HG03378 (cell line): ENCODE measurements at regions not wholly inside any gene's neighbourhood (a gene's known extent, or its start where the extent isn't known, plus 50 kb on each side); places are given as distances from the start of the nearest gene placed in this dataset.
"Not testable (repeated sequence)": the region's sequence is repeated elsewhere in the genome, so short reads cannot be mapped to it uniquely, and the experiment has no call there.

ENCODE experiments used
- ATAC-seq: cut with Tn5 transposase; IDR thresholded peaks from one replicate; pipeline ENCODE4 v1.9.1; 2021; ENCODE audit warnings: mild to moderate bottlenecking, moderate library complexity; ENCODE audit not compliant: unreplicated experiment

DNA sequence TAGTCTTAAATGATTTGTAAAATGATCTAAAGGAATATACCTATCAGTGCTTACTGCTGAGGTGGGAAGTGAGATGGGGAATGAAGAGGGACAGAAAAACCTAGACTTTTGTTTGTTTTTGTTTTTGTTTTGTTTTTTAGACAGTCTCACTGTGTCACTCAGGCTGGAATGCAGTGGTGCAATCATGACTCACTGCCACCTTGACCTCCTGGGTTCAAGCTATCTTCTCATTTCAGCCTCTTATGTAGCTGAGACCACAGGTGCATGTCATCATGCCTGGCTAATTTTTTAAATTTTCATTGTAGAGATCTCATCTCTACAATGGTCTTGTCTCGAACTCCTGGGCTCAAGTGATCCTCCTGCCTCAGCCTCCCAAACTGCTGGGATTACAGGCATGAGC is 116.4 kb upstream of the SEM1 start:
- no peak for ATAC-seq

DNA sequence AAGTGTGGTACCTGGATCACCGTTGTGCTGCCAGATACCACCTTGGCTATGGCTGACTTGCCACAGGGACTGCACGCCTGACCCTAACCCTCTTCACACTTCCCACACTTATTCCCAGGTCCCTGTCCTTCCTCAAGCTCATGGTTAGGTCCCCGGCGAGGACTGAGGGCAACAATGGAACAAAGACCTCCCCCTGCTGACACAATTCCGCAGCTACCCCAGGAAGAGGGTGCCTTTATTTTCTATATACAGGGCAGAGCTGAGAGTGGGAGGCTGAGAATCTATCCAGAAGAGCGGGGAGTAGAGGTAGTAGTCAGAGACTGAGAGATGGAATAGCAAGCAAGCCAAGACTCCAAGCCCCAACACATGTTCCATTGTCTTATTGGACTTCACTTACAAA is 118.1 kb upstream of the SEM1 start:
- no peak for ATAC-seq

DNA sequence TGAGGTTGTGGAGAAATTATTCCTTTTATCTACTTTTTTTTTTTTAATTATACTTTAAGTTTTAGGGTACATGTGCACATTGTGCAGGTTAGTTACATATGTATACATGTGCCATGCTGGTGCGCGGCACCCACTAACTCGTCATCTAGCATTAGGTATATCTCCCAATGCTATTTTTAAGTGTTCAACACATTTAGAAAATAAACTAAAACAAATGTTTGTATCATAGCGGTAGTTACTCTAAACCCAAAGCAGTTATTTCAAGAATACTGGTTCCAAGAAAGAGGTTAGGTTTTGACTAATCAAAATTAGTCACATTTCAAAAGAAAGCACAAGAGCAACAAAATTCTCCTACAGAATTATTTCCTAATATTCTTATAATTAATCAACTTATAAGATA is 119.5 kb upstream of the SEM1 start:
- not testable (repeated sequence) for ATAC-seq

DNA sequence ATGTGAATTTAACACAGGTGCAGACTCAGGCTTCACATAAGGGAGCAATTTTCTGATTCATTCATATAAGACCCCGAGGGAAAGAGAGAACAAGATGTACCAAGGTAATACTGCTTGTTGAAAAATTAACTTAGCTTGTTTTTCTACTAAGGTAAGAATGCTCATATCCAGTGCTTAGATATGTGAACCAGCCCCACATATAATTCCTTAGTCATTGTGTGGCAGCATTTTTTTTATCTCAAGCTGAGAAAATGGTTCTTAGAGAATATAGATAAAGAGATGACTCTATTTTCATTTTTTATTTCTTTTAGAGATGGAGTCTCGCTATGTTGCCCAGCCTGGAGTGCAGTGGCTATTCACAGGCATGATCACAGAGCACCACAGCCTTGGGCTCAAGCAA is 121.8 kb upstream of the SEM1 start:
- no peak for ATAC-seq

DNA sequence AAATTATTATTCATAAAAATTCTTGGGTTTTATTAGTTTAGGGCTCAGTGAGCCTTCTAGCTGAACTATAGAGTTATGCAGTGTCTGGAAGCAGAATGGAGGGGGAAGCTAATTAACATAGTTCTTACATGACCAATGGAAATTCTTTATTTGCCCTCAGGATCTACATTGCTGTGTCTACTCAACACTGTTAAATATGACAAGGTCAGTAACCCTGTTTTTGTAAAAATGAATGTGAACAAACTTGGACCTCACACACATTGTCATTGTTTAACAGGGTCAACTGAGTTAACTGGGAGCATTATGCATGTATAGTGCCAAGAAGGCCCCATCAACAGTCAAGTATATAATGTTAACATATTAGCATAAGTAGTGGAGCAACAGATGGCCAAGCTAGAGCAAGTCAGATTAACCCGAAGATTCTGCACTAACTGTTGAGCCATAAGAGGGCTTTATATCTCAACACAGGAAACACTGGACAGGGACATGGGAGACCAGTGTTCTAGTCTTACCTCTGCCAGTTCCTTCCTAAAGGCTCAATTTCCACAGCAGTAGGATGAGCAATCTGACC is 122.5 kb upstream of the SEM1 start:
- no peak for ATAC-seq

DNA sequence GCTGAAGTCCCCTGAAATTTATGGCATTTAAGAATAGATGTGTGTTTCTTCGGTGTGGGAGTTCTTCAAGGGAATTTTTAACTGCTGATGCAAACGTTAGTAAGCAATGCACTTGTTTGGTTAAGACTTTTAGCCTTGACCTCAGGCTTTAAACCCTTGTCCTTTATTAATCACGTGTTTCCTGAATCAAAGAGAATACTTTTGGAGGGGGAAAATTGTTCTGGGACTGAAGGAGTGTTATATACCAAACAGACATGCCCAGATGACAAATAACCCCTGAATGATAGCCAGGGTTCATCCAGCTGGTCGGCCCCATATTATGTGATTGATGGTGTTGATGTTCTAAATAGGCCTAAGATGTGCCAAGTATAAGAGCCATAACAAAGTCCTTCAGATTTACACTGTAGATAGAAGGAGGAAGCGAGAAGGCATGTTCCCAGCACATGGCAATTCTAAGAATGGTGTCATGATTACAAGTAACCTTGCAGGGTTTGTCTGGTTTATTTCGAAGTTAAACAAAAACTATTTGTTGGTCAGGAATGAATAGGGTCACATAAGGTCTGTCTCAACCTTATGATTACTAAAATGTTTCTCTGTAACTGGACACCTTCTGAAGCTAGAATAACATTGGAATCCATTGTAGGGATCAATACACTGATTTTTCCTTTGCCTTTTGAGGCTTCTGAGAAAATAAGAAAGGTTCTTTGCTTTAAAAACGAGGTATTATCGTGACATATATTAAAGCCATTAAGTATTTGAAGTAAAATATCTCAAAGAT is 124.2 kb upstream of the SEM1 start:
- no peak for ATAC-seq

DNA sequence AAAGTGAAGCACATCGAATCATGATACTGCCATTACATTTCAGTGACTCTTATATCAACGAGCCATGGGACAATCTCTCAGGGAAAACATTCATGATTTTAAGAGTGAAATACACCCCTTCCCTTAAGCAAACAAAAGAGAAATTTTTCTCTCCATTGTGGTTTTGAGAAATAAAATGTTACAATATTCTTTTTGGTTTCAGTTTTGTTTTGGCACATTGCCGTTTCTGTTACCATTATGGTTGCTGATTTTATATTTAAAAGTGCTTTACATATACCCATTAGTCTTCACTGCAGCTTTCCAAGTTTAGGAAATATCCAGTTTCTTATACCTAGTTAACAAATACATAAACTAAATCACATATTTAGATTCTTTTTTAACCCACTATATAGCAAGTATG is 126.8 kb upstream of the SEM1 start:
- ATAC-seq, result no peak

DNA sequence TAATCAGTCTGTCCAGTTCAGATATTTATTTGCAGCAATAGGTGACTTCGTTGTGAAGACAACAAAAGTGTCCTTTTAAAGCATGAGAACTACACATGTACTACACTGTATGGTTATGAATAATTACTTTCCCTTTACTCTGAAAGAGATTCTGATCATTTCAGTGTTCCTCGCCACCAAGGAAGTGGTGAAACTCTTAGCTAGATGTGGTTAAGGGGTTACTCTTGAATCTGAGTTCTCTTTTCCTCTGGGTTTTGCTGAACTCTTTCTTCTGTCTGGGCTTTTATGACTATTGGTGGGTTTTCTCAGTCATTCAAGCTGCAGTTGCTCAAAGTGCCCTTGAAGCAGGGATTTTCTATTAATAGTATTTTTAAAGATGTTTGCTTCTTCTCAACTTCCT is 127.9 kb upstream of the SEM1 start:
- ATAC-seq, result peak; percentile 99

DNA sequence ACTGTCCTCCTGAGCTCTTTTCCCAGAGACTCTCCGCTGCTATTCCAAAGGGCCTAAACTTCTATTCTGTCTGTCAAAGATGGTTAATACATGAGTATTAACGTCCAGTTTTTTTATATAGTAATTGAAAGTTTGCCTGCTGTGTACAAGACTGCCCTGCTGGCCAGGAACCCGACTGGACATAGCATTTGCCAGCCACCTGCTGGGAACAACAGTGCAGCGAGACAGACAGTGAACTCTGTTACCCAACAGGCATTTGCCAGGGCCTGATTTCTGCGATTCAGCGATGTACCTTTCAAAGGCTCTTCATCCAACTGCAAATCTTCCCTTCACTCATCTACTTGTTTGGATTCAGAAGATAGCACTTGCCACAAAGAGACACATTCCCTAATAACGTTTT is 128.8 kb upstream of the SEM1 start:
- no peak for ATAC-seq

DNA sequence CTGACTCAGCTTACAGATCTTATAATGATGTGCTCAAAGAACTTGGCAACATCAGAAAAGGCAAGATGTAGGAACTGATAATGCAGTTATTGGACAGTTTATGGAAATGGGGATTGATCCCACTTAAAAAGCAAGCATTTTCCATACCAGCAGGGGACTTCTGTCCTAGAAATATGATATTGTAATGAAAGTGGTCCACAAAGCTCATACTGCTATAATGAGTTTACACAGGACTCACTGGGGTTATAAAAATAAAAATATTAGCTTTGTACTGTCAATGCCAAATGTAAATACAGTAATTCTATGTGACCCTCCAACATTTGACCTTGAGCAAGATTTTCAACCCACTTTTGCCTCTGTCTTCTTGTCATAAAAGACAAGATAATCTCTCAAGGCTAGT is 145.5 kb upstream of the SEM1 start:
- ATAC-seq, result no peak

DNA sequence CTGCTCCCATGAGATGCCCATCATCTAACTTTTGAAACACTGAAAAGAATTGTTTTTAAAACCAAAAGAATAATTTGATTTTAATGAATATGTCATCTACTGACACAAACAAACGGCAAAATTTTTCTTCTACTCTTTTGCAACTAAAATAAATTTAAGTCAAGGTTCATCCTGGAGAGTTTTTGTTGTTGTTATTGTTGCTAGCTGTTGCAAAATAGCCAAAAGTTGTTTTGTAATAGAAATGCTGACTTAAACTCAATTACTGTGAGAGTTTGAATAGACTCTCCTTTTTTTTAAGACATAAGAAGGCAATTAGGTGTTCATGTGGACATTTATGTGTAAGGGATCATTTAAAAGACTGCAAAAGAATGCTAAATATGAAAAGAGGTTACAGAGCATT is 146.0 kb upstream of the SEM1 start:
- no peak for ATAC-seq

DNA sequence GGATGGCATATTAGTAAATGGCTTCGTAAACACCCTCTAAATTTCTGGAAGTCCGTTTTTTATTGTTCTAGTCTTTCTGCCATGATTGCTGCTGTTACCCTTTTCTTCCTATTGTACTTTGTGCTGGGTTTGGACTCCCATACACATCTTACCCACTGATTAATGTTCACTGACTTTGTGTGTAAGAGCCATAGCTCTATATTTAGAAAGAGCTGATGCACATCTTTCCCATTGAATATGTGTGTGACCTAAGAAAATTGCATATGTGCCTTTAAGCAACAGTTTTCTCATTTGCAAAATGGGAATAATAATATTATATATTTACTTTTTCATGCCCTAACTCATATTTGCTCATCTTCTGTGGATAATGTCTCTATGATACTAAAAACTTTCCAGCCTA is 135.8 kb upstream of the DLX6 start:
- no peak for ATAC-seq

DNA sequence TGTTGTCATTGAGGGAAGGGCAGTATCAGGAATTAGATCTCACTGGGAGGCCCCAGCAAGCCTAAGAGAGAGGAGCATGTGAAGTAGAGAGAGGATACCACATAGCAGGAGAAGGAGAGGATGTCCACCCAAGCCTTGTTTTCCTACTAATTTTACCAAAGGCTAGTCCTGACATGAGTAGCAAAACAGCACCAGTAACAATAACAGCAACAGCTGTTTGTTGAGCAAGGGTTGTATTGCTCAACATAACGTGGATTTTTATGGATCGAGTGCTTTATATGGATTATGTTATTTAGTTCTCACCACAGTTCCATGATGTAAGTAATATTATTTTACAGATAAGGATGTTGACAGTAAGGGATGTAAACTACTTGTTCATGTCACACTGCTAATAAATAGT is 135.2 kb upstream of the DLX6 start:
- no peak for ATAC-seq

DNA sequence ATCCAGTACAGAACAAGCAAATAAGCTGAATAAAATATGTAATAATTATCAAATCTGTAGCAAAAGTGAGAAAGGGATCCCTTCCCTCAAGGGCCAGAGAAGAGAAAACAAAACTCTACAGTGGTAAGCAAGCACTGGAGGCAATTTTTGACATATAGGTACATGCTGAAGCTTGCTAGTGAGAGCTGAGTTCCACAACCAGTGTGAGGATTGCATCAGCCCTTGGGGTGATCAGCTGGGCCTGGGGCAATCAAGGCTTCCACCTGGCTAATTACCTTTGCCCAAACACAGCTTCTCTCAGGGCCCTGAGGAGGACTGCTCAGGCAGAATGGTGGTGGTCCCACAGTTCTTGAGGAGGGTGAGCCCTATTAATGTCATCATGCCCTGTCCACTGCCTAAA is 134.4 kb upstream of the DLX6 start:
- ATAC-seq, result no peak

DNA sequence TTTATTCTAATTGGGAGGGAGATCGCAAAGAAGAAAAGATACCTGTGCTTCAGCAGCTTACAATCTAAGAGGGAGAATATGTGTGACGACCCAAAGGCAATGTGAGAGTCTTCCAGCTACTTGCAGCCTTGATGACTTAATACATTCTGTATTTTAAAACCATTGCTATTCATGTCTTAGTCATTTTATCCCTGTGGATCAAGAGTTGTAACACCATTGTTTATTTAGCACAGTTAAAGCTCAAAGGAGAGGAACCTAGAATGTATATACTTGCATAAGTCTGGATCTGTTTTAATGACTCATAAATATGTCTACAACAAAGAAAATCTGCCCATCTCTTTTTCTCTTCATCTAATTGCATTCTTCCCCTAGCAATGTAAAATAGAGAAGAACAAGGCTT is 117.9 kb upstream of the DLX6 start:
- no peak for ATAC-seq

DNA sequence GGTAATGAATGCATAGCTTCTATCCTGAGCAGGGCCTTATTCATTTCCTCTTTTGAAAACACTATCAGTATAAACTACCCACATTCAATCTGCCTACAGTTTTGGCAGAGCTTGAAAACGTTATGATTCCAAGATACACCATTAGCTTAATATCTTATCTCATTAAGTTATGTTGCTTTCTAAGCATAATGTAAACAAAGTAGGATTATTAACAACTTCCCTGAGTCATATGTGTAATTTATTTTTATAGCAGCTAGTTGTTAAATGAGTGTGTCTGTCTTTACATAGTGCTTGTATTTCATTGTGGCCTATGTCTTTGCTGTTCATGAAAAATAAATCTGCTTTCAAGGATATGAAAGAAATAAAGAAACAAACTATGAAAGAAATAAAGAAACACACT is 106.2 kb upstream of the DLX6 start:
- no peak for ATAC-seq

DNA sequence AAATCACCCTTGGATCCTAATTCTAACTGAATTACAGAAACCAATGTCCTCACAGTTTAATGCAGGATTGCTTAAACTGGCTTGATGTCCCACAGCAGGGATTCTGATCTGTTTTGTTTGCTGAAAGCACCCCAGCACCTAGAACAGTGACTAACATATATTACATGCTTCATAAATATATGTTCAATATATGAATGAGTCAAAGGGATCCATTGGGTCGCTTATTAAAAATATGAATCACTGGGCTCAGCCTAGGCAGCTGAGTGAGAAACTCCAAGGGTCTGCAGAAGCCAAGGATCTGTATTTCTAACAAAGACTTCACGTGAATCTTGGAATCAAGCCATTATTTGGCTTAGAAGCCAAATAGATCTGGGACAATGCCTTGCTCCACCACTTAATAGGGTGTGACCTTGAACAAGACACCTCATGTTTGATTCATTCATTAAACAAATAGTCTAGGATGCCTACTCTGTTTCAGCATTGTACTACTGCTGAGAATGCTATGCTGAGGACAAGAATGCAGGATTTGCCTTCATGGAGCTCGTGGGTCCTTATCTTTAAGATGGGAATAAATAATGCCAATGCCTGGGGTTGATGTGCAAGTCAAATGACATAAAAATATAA is 103.4 kb upstream of the DLX6 start:
- ATAC-seq, result no peak

DNA sequence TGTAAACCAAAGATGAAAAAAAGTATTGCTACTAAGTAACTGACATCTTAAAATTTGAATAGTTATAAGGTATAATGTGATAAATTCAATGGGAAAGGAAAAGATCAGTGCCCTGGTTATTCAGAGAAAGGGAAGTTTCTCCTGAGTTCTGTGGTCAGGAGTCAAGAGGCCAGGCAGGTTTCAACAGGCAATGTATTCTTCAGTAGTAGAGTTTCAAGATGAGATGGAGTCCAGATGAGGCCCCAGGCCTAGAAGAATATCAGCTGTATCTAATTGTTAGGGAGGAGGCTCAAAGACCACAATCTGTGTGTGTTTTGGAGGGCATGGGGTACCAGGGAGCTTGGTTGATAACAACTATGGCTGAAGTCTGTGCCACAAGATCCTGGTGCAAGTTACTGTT is 101.4 kb upstream of the DLX6 start:
- no peak for ATAC-seq

DNA sequence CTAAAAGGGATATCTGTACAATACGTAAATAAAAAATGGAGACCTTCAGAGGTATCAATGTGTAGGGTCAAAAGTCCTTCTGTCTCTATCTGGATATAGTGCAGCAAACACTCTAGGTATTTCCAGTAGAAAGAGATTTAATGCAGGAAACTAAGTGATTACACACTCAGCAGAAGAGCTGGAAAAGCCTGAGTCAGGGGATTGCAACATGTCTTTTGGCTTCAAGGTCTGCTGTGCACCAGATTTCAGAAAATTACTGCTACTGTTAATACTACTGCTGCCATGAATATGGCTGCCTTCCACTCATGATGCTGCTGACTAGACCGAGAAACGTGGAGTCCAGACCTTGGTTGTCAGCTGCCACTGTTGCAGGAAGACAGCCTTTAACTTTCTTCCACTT is 94.9 kb upstream of the DLX6 start:
- no peak for ATAC-seq

DNA sequence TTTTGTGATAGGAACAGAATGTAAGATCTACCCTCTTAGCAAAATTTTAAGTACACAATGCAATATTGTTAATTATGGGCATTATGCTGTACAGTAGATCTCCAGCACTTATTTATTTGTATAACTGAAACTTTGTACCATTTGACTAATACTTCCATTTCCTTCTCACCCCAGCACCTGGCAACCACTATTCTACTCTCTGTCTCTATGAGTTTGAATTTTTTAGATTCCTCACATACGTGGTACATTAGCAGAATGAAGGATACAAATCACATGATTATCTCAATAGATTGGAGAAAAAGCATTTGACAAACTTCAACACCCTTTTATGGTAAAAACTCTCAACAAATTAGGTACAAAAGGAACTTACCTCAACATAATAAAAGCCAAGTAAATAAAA is 90.3 kb upstream of the DLX6 start:
- no peak for ATAC-seq

DNA sequence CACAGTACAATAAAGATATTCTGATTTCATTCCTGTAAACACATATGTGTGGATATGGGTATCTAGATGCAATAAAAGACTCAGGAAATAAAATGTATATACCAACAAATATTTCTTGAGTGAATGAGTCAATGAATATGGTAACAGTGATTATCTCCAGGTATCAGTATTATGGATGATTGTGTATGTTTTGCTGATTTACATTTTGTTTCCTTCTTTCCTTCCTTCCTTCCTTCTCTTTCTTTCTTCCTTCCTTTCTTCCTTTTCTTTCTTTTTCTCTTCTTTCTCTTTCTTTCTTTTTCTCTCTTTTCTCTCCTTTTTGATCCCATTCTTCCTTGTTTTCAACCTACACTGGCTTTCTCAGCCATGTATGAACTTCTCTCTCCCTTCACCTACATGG is 85.3 kb upstream of the DLX6 start:
- ATAC-seq, result no peak

DNA sequence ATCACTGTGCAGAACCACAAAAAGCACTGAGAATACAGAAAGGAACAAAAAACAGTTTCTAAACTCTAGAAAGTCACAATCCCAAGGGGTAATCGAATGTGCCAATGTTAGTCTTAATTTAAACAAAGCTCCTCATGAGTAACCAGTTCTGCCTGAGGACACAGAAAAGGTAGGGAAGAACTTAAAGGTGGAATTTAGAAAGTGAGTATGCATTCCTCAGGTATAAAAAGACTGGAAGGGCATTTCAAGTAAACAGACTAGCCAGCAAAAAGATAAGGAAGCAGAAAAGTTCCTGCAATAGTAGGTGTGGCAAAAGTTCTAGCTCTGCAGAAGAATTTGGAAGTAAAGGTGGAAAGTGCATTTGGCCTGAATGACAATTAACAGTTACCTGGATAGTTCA is 84.6 kb upstream of the DLX6 start:
- no peak for ATAC-seq

DNA sequence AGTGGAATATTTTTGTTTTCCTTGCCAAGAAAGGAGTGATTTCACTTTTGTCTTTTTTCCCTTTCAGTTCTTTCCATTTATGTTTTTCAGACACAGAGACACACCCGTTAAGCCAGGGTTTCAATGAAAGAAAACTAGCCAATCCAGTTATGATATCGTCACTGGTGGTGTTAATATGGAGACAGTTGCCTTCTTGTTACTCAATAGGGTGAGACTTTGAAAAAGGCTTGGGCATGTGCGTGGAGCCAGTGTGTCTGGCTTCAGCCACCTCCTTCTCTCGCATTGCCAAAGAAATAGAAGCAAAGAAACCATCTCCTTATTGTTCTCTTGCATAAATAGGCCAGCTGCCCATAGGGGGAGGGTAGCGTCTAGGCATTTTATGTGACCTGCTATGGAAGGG is 84.1 kb upstream of the DLX6 start:
- no peak for ATAC-seq
